HTR-8/SVneo (cell line): ENCODE measurements at regions not wholly inside any gene's neighbourhood (a gene's known extent, or its start where the extent isn't known, plus 50 kb on each side); places are given as distances from the start of the nearest gene placed in this dataset.

Source experiments
- DNase-seq: peaks from one replicate; pipeline ENCODE4 v3.0.0; 2011; ENCODE audit warnings: low spot score, mixed read lengths; ENCODE audit not compliant: insufficient read length
- FAIRE-seq: peaks from 2 replicates; lab custom pipeline; 2011; peaks lifted over from hg19 to GRCh38; lab: Jason Lieb, UNC

- FAIRE-seq (no peak), DNase-seq (no peak)
Observed at GRCh38 chr3:176579711-176580185, 617.5 kb downstream of the TBL1XR1 start.

DNA sequence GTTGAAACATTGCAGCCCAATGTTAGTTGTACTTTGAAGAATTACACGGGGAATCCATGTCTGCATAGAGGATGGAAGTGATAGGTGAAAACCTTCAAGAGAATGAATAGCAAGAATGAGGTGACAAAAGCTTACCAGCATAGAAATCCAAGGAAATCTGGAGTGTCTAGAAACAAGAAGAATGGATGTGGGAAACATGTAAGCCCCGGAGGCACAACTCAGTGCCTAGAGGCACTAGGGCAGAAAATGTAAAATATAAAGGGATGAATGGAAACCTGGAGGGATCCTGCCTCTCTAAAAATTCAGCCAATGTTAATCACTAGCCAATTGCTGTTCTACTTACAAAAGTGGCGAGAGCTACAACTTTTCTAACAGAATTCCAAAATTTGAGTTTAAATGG is 619.0 kb downstream of the TBL1XR1 start:
- FAIRE-seq, result no peak

DNA sequence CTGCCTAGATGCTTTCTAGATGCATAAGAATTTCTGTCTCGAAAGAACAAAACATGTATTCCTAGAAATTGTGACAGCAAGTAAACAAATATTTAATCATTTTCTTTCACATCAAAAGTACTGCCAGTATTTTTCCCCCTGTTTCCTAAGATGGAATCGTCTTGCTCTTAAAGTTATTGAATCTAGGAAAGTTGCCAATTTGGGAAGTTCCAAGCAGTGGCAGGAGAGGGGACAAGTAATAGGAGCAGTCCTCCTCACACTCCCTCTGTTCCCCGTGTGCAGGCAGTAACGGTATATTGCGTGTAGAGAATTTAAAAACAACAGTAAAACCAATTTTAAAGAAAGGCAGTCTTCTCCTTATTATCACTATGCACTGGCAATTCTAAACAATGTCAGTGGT is 619.8 kb downstream of the TBL1XR1 start:
- DNase-seq (no peak), FAIRE-seq (no peak)

More for the DNA sequence above, 619.0 kb downstream of the TBL1XR1 start:
- DNase-seq, result no peak

DNA sequence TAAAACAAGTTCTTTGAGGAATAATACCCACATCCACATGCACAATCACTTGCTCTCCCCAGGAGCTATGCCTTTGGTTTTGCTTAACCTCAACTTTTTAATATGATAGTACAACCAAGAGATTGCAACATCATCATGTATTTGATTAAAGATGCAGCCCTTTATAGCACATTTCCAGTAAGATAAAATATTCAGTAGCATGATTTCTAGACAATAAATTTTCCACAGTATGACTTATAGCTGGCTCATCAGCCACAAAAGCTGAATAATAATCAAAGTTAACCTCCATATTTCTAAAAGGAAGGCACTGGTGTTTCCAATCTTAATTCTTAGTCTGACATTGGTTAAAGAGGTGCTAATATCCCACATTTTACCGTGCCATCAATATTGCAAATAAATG is 622.5 kb downstream of the TBL1XR1 start:
- FAIRE-seq (no peak), DNase-seq (no peak)

DNA sequence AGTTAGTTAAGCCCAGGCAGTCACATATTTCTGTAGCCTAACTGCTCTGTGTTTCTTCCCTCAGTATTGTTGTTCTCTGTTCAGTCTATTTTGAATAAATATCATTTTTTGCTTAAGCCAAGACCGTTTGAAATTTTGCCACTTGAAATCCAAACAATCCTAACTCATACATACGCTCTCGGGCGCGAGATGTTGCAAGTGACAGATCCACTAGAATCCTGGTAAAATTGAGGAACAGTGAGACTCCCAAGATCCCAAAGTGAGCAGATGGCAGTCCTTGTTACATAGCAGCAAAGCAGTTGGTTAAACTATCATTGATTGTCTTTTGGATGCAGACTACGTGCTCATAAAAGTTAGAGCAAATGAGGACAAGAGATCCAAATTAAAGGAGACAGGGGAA is 625.4 kb downstream of the TBL1XR1 start:
- FAIRE-seq, result no peak
- no peak for DNase-seq

GRCh38 chr3:176570992-176571391 is 626.3 kb downstream of the TBL1XR1 start:
- no peak for FAIRE-seq
- DNase-seq, result no peak

- no peak for DNase-seq
- FAIRE-seq, result no peak
Observed at GRCh38 chr3:176568189-176568588, 629.1 kb downstream of the TBL1XR1 start.

DNA sequence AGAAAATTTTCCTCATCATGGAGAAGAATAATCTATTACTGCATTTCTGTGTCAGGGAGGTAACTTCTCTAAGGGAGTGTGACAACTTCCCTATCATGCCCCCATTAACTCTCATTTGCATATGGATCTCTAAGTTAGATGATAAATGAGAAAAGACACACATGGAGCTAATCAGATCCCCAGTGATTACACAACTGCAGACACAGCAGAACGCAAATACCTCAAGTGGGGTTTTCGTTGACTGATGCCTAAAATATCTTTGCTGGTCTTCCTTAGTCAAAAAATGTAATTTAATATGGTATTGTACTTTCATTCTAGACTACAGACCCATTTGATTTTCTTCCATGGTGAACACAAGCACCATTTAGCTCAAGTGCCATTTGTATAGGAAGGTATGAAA is 630.5 kb downstream of the TBL1XR1 start:
- DNase-seq, result no peak
- FAIRE-seq, result no peak

DNA sequence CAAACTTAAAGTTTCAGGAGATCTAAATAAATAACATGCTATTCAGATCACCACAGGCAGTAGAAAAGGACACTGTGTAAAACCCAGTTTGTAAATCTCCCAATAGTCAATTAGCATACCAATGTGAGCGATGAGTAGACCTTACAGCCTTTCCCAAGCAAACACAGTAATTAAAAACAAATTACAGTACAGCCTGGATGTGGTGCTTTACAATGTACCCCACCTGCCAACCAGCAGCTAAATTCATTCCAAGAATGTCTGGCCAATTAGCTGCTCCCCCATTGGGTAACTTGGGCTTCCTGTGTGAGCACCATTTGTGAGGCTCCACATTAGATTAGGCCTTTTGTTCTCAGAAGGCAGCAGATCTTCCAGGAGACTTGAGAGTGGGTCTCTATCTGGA is 635.0 kb downstream of the TBL1XR1 start:
- no peak for FAIRE-seq
- no peak for DNase-seq

- no peak for FAIRE-seq
- DNase-seq, result no peak
Observed at GRCh38 chr3:176561826-176562225, 635.5 kb downstream of the TBL1XR1 start.

DNA sequence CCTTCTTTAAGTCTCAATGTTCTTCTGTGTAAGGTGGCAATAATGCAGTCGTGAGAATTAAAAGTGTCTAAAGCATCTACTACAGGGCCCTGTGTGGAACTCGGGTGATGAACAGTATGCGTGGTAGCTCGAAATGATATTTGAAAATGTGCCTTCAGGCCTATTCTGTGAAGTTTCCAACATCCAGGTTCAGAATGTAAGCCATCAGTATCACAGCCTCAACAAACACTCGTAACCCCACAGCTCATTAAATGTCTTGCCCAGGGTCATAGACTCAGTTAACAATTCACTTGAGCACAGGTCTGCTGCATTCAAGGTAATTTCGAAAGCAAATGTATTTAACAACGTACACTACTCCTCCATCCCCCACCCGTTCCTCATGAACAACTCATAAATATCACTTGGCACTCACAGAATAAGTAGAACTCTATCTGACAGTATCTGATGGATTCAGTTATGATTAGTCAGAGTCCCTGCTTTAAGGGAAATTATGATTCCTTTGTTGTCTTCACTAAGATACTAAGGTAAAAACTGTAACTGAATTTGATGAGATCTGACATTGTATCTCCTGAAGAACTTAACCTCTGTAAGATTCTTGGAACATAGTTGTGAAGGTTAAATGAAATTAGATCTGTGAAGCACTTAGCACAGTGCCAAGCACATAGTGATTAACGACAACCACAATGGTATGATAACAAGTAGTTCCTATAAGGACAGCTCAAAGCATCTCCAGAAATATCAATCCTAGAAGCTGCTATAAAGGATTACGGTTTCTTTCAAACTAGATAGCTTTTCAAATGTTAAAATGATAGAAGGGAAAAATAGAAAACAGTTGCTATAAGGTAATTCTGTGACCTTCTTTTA is 642.3 kb downstream of the TBL1XR1 start:
- FAIRE-seq, result no peak

GRCh38 chr3:176554264-176554663 is 643.0 kb downstream of the TBL1XR1 start:
- FAIRE-seq, result no peak
- no peak for DNase-seq

More for the DNA sequence above, 642.3 kb downstream of the TBL1XR1 start:
- DNase-seq, result no peak

GRCh38 chr3:176526942-176527341 is 670.3 kb downstream of the TBL1XR1 start:
- FAIRE-seq (no peak), DNase-seq (no peak)

DNA sequence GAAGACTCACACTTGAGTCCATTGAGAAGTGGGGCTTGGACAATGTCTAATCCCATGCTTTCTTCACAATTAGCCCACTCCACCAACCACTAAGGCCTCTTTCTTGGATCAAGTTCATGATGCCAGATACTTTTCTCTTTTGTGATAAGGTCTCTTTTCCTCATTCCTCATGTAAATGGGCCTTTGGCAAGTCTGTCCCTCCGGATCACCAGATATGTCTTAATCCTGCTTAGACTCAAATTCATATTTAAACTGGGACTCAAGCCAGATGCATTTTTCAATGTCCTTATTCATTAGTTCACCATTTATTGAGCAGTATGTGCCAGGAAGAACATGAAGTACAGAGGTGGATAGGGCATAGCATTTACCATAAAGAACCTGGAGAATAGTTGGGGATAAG is 671.1 kb downstream of the TBL1XR1 start:
- no peak for DNase-seq
- no peak for FAIRE-seq

- FAIRE-seq (no peak), DNase-seq (no peak)
Observed at GRCh38 chr3:176523114-176523513, 674.2 kb downstream of the TBL1XR1 start.

- no peak for DNase-seq
- no peak for FAIRE-seq
Observed at GRCh38 chr3:176522436-176522835, 674.8 kb downstream of the TBL1XR1 start.

- FAIRE-seq (no peak), DNase-seq (no peak)
Observed at GRCh38 chr3:176521531-176522175, 675.6 kb downstream of the TBL1XR1 start.

GRCh38 chr3:176514297-176514696 is 683.0 kb downstream of the TBL1XR1 start:
- DNase-seq, result no peak
- FAIRE-seq, result no peak

DNA sequence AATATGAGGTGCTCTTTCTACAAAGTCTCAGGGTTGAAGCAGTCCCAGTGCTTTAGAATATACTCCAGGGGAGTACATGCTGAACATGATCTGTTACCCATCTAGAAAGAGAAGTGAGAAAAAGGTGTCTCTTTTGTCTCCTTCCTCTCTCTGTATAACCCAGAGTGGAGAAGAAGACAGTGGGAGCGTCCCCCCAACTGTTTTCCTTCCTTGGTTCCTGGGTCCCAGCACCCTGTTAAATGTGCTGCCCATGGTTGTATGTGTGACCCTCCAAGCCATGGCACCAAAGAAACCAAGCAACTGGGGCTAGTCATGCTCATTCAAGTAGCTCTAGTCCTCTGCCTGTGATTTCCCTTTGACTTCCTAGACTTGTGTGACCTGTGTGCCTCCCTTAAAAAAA is 683.7 kb downstream of the TBL1XR1 start:
- FAIRE-seq, result no peak
- no peak for DNase-seq

DNA sequence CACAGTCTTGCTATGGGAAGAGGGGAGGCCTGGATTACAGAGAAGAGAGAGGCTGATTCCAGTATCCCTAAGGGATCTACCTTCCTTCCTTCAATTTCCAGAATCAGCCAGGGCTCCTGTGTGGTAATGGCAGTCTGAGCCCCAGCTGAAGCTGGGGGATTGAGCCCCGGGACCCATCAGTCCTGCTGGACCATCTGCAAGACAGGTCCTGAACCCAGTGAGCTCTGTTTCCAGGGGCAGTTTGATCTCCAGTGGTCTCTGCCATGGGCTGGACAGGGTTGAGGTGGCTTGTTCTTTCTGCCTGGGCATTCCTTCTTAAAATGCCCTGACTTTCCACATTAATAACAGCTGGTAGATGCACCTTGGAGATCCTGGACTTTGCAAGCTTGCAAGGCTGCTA is 685.2 kb downstream of the TBL1XR1 start:
- FAIRE-seq, result no peak
- DNase-seq, result no peak

- no peak for DNase-seq
- no peak for FAIRE-seq
Observed at GRCh38 chr3:176510097-176510496, 687.2 kb downstream of the TBL1XR1 start.
